ENCODE measurements at regions not wholly inside any gene's neighbourhood (a gene's known extent, or its start where the extent isn't known, plus 50 kb on each side); places are given as distances from the start of the nearest gene placed in this dataset.
A peak's percentile ranks its signal among the peaks of the same experiment; 100 is the strongest.

GRCh38 chr6:164551706-164552105 is 757.7 kb downstream of the C6orf118 start:
- no peak for DNase-seq

- DNase-seq: no peak
Observed at GRCh38 chr6:164547076-164547475, 762.3 kb downstream of the C6orf118 start.

- no peak for DNase-seq
Observed at GRCh38 chr6:164546263-164546662, 763.1 kb downstream of the C6orf118 start.

GRCh38 chr6:164534070-164534766 is 775.2 kb downstream of the C6orf118 start:
- DNase-seq: no peak

- peak in 1 of 2 donors; percentile 2 for DNase-seq
Observed at GRCh38 chr6:164533045-164533362, 776.4 kb downstream of the C6orf118 start.

- no peak for DNase-seq
Observed at GRCh38 chr6:164532198-164533044, 777.0 kb downstream of the C6orf118 start.

GRCh38 chr6:164531736-164532135 is 777.7 kb downstream of the C6orf118 start:
- DNase-seq: no peak

- DNase-seq: no peak
Observed at GRCh38 chr6:164528539-164528938, 780.9 kb downstream of the C6orf118 start.

GRCh38 chr6:164523087-164523654 is 786.2 kb downstream of the C6orf118 start:
- DNase-seq: no peak

GRCh38 chr6:164520916-164521315 is 788.5 kb downstream of the C6orf118 start:
- no peak for DNase-seq

- DNase-seq: no peak
Observed at GRCh38 chr6:164507206-164507940, 802.0 kb downstream of the C6orf118 start.

GRCh38 chr6:164505425-164505824 is 804.0 kb downstream of the C6orf118 start:
- DNase-seq: no peak

- no peak for DNase-seq
Observed at GRCh38 chr6:164502833-164503232, 806.6 kb downstream of the C6orf118 start.

GRCh38 chr6:164495882-164496495 is 813.4 kb downstream of the C6orf118 start:
- DNase-seq: no peak

GRCh38 chr6:164478426-164478825 is 831.0 kb downstream of the C6orf118 start:
- no peak for DNase-seq

- no peak for DNase-seq
Observed at GRCh38 chr6:164477790-164478189, 831.6 kb downstream of the C6orf118 start.

- no peak for DNase-seq
Observed at GRCh38 chr6:164477101-164477500, 832.3 kb downstream of the C6orf118 start.

- DNase-seq: no peak
Observed at GRCh38 chr6:164469276-164469949, 840.0 kb downstream of the C6orf118 start.

- DNase-seq: no peak
Observed at GRCh38 chr6:164455835-164456234, 853.6 kb downstream of the C6orf118 start.

GRCh38 chr6:164453835-164454234 is 855.6 kb downstream of the C6orf118 start:
- no peak for DNase-seq

- DNase-seq: no peak
Observed at GRCh38 chr6:164442572-164442971, 866.8 kb downstream of the C6orf118 start.

- DNase-seq: no peak
Observed at GRCh38 chr6:164439331-164439730, 870.1 kb downstream of the C6orf118 start.
